K562 (cell line): ENCODE measurements at regions not wholly inside any gene's neighbourhood (a gene's known extent, or its start where the extent isn't known, plus 50 kb on each side); places are given as distances from the start of the nearest gene placed in this dataset.

Experiments used
- ATAC-seq: fragments of 200-7000 bp; cut with Tn5 transposase; 3 replicates; pipeline ENCODE4 v1.9.1; 2020; ENCODE audit warnings: moderate library complexity
- BruUV-seq: library from RNA; stranded (reverse); fragments of 400-500 nt; replicated peaks from 2 replicates; lab custom pipeline; 2021; lab: Mats Ljungman, UMichigan
- CTCF ChIA-PET: fragments of 300-600 bp; formaldehyde crosslinking; extraction: SDS; loops from one replicate; lab custom pipeline; 2021; ENCODE audit warnings: low intra/inter-chr PET ratio; lab: Yijun Ruan, JAX
- POLR2A ChIA-PET: fragments of 300-600, 350-650 bp; sonication (Branson Sonifier 250); formaldehyde crosslinking; extraction: SDS; loops from one replicate; lab custom pipeline; 2021; ENCODE audit warnings: antibody characterized with exemption, inconsistent platforms; lab: Yijun Ruan, JAX
- DNase-seq, 4 experiments: peaks; one replicate each; pipeline versions ENCODE4 v3.0.0 to v3.0.0-alpha.2; 2011 to 2018; ENCODE audit warnings: low spot score in 3 of 4, mixed read lengths in 3 of 4; ENCODE audit errors: extremely low read depth in 1 of 4
- FAIRE-seq: peaks from 2 replicates; lab custom pipeline; 2011; peaks lifted over from hg19 to GRCh38; lab: Jason Lieb, UNC
- H2AFZ ChIP-seq: 2 replicates; pipeline ENCODE4 v1.6.0; 2011; ENCODE audit warnings: low read depth, low read length, control low read depth, inconsistent platforms
- H3K27ac ChIP-seq: fragments of 200-600 bp; 3 replicates; pipeline ENCODE4 v1.8.0; 2011; ENCODE audit warnings: low read depth, mild to moderate bottlenecking, control low read depth, inconsistent platforms, low read length, moderate library complexity, mixed read lengths; ENCODE audit errors: extremely low read depth
- H3K27me3 ChIP-seq, 2 experiments: fragments of 300-600 bp in 1 of 2; 2 replicates in 1 of 2; 3 replicates in 1 of 2; pipeline versions ENCODE4 v1.6.0 to v1.8.0; 2011; ENCODE audit warnings: inconsistent platforms in 2 of 2, low read length in 2 of 2, mild to moderate bottlenecking in 1 of 2, mixed read lengths in 1 of 2, moderate library complexity in 1 of 2; ENCODE audit not compliant: control insufficient read depth in 2 of 2, insufficient read depth in 2 of 2
- H3K36me3 ChIP-seq: fragments of 300-600 bp; 3 replicates; pipeline ENCODE4 v1.8.0; 2011; ENCODE audit warnings: mild to moderate bottlenecking, low read length, inconsistent platforms; ENCODE audit not compliant: control insufficient read depth, insufficient read depth
- H3K4me1 ChIP-seq, 2 experiments: fragments of 200-600 bp in 1 of 2; replicated peaks in 1 of 2; 2 replicates in 1 of 2; 3 replicates in 1 of 2; pipeline versions ENCODE4 v1.5.1 to v1.8.0; 2011; ENCODE audit warnings: inconsistent platforms in 2 of 2, low read length in 2 of 2, mild to moderate bottlenecking in 1 of 2, mixed read lengths in 1 of 2, moderate library complexity in 1 of 2; ENCODE audit not compliant: control insufficient read depth in 2 of 2, insufficient read depth in 2 of 2
- H3K4me2 ChIP-seq: 2 replicates; pipeline ENCODE4 v1.6.1; 2011; ENCODE audit warnings: low read length, control low read depth, inconsistent platforms, mixed read lengths; ENCODE audit not compliant: insufficient read depth
- H3K4me3 ChIP-seq: fragments of 200-600 bp; sonication (generic), shearing (Covaris generic); 2 replicates; pipeline ENCODE4 v1.5.1; 2016; ENCODE audit warnings: control low read depth, inconsistent platforms
- H3K79me2 ChIP-seq: fragments of 200-600 bp; 3 replicates; pipeline ENCODE4 v1.8.0; 2011; ENCODE audit warnings: low read length, inconsistent platforms; ENCODE audit not compliant: control insufficient read depth, insufficient read depth
- H3K9ac ChIP-seq, 2 experiments: 2 replicates each; pipeline versions ENCODE4 v1.6.0 to v1.6.1; 2011; ENCODE audit warnings: low read depth in 2 of 2, low read length in 2 of 2, control low read depth in 1 of 2, inconsistent platforms in 1 of 2, mild to moderate bottlenecking in 1 of 2, mixed read lengths in 1 of 2; ENCODE audit not compliant: insufficient read depth in 1 of 2
- H3K9me1 ChIP-seq: one replicate; pipeline ENCODE4 v1.6.0; 2011; ENCODE audit warnings: inconsistent platforms, mild to moderate bottlenecking, low read length, moderate library complexity; ENCODE audit not compliant: control insufficient read depth, insufficient read depth
- H3K9me3 ChIP-seq: replicated peaks from 2 replicates; pipeline ENCODE4 v1.5.1; 2011; ENCODE audit warnings: low read depth, low read length, inconsistent platforms; ENCODE audit not compliant: control insufficient read depth, insufficient read depth
- H4K20me1 ChIP-seq: replicated peaks from 2 replicates; pipeline ENCODE4 v1.6.1; 2011; ENCODE audit warnings: low read length, inconsistent platforms, mixed read lengths; ENCODE audit not compliant: control insufficient read depth, insufficient read depth
- E2F6 ChIP-seq, 2 experiments: IDR thresholded peaks; 2 replicates each; pipeline ENCODE4 v1.6.1; 2011; ENCODE audit warnings: borderline replicate concordance in 1 of 2, control low read depth in 1 of 2, low read depth in 1 of 2, low read length in 1 of 2, mild to moderate bottlenecking in 1 of 2, mixed read lengths in 1 of 2, moderate library complexity in 1 of 2; ENCODE audit not compliant: insufficient read depth in 1 of 2, insufficient read length in 1 of 2, poor library complexity in 1 of 2, severe bottlenecking in 1 of 2; ENCODE audit errors: extremely low read depth in 1 of 2
- GATA2 ChIP-seq: sonication (generic); formaldehyde crosslinking; IDR thresholded peaks from 2 replicates; pipeline ENCODE4 v1.4.0; 2020; ENCODE audit warnings: mild to moderate bottlenecking, missing genetic modification reagents
- KDM2B ChIP-seq: fragments of 250-450 bp; sonication (Bioruptor Pico); IDR thresholded peaks from 2 replicates; pipeline ENCODE4 v1.8.0; 2021; ENCODE audit warnings: mild to moderate bottlenecking, moderate library complexity
- MAZ ChIP-seq, 2 experiments: fragments of 450-650 bp in 1 of 2; sonication (generic) in 1 of 2; formaldehyde crosslinking; IDR thresholded peaks in 1 of 2; conservative IDR thresholded peaks in 1 of 2; 2 replicates each; pipeline versions ENCODE4 v1.4.0 to v1.5.0; 2020; ENCODE audit warnings: mild to moderate bottlenecking in 1 of 2, missing genetic modification reagents in 1 of 2
- SNRNP70 ChIP-seq: fragments of 200-400 bp; formaldehyde crosslinking; optimal IDR thresholded peaks from 2 replicates; pipeline ENCODE3; 2017; ENCODE audit warnings: low read depth, low read length
- TARDBP ChIP-seq: fragments of 450-650 bp; IDR thresholded peaks from 2 replicates; pipeline ENCODE4 v1.6.1; 2016
- ZNF263 ChIP-seq: sonication (generic); formaldehyde crosslinking; IDR thresholded peaks from 2 replicates; pipeline ENCODE4 v1.8.0; 2022; ENCODE audit warnings: mild to moderate bottlenecking, missing genetic modification reagents, borderline replicate concordance
- ZNF311 ChIP-seq: fragments of 250-450 bp; sonication (Bioruptor Pico); IDR thresholded peaks from 2 replicates; pipeline ENCODE4 v1.4.0; 2020; ENCODE audit warnings: mild to moderate bottlenecking, moderate library complexity
- ZNF76 ChIP-seq: fragments of 250-450 bp; sonication (Bioruptor Pico); IDR thresholded peaks from 2 replicates; pipeline ENCODE4 v1.4.0; 2020; ENCODE audit warnings: mild to moderate bottlenecking, moderate library complexity, borderline replicate concordance
- WGBS: fragments of 100-300 bp; shearing (Covaris generic); methylation state at CpG from one replicate; pipeline ENCODE4 v1.1.6; 2016; ENCODE audit warnings: low coverage, mixed read lengths; ENCODE audit not compliant: insufficient coverage; ENCODE audit errors: missing lambda C conversion rate; 5-methylcytosine and 5-hydroxymethylcytosine counted together
- in situ Hi-C: fragments of 300-500 bp; cut with MboI; formaldehyde crosslinking; loops from 4 replicates; pipeline ENCODE4 v1.15.0; 2018; ENCODE audit warnings: inconsistent platforms, mixed read lengths
- intact Hi-C: fragments of 100-400 bp; cut with micrococcal nuclease; formaldehyde crosslinking; loops from 2 replicates; pipeline ENCODE4 v1.14.2; 2022

- DNase-seq (no peak), ATAC-seq (no peak), FAIRE-seq (no peak)
- Histone ChIP-seq H3K79me2 (no peaks in the 10 kb centered on the region), H3K27ac (no peak overlapping the region), H2AFZ (no peak overlapping the region), H3K4me3 (no peak overlapping the region), H3K9me3 (no peaks in the 10 kb centered on the region), H3K4me2 (no peak overlapping the region), H3K4me1 (no peaks in the 10 kb centered on the region), H3K9ac (no peak overlapping the region), H4K20me1 (no peaks in the 10 kb centered on the region), H3K27me3 (no peaks in the 10 kb centered on the region), H3K36me3 (no peaks in the 10 kb centered on the region), H3K9me1 (no peaks in the 10 kb centered on the region)
- BruUV-seq, result no TSS peak
- POLR2A ChIA-PET, result no interaction called here
- CTCF ChIA-PET, result no interaction called here
- in situ Hi-C loops, result no loop called here
- WGBS, result no CpG with 5 or more reads among the region's 1 CpG
- TF ChIP-seq SNRNP70 (no peak), MAZ (CRISPR knock-in tag; conservative IDR thresholded peaks at IDR 0.05 in 1 of 2, IDR thresholded peaks at IDR 0.05 in 1 of 2) (no peak), ZNF263 (CRISPR knock-in tag) (no peak), ZNF76 (no peak), E2F6 (IDR thresholded peaks at IDR 0.05; ENCODE audit: borderline replicate concordance in 1 of 2, extremely low read depth in 1 of 2, insufficient read depth in 1 of 2, insufficient read length in 1 of 2, low read depth in 1 of 2, low read length in 1 of 2, poor library complexity in 1 of 2, severe bottlenecking in 1 of 2) (no peak), KDM2B (CRISPR knock-in tag) (no peak), TARDBP (no peak), ZNF311 (CRISPR knock-in tag) (no peak), GATA2 (CRISPR knock-in tag) (no peak)
- intact Hi-C loops, result no loop called here
Measured at GRCh38 chr17:53253956-53254597, 568.6 kb upstream of the KIF2B start.
